IMR-90 (cell line): ENCODE measurements at regions not wholly inside any gene's neighbourhood (a gene's known extent, or its start where the extent isn't known, plus 50 kb on each side); places are given as distances from the start of the nearest gene placed in this dataset.
A peak's percentile ranks its signal among the peaks of the same experiment; 100 is the strongest.

Experiments used
- ATAC-seq: fragments of 200-7000 bp; cut with Tn5 transposase; 2 replicates; pipeline ENCODE4 v1.9.1; 2020; ENCODE audit warnings: low read depth, mild to moderate bottlenecking, moderate library complexity
- BruUV-seq: library from RNA; stranded (reverse); fragments of 400-500 nt; replicated peaks from 2 replicates; lab custom pipeline; 2021; lab: Mats Ljungman, UMichigan
- CTCF ChIA-PET: fragments of 300-600 bp; formaldehyde crosslinking; extraction: SDS; loops from one replicate; lab custom pipeline; 2021; ENCODE audit warnings: antibody characterized with exemption; lab: Yijun Ruan, JAX
- POLR2A ChIA-PET: fragments of 300-600 bp; sonication (Branson Sonifier 250); formaldehyde crosslinking; loops from one replicate; lab custom pipeline; 2022; ENCODE audit warnings: antibody characterized with exemption; ENCODE audit not compliant: unreplicated experiment; lab: Charles Lee
- DNase-seq: peaks from one replicate; pipeline ENCODE4 v3.0.0; 2013
- H2AFZ ChIP-seq: replicated peaks from 2 replicates; pipeline ENCODE3; 2013; ENCODE audit warnings: low read length, mild to moderate bottlenecking; ENCODE audit not compliant: poor library complexity
- H2AK5ac ChIP-seq: 2 replicates; pipeline ENCODE4 v1.6.1; 2013; ENCODE audit warnings: low read depth, low read length, inconsistent platforms
- H2AK9ac ChIP-seq: replicated peaks from 2 replicates; pipeline ENCODE3; 2013; ENCODE audit warnings: mild to moderate bottlenecking, low read depth, low read length, moderate library complexity; ENCODE audit not compliant: poor library complexity
- H2BK120ac ChIP-seq: 2 replicates; pipeline ENCODE4 v1.6.1; 2013; ENCODE audit warnings: low read depth, low read length, inconsistent platforms
- H2BK15ac ChIP-seq: 3 replicates; pipeline ENCODE4 v1.6.1; 2013; ENCODE audit warnings: low read depth, low read length, inconsistent platforms
- H2BK20ac ChIP-seq: 2 replicates; pipeline ENCODE4 v1.6.1; 2013; ENCODE audit warnings: low read depth, mild to moderate bottlenecking, inconsistent platforms, low read length, moderate library complexity
- H2BK5ac ChIP-seq: 2 replicates; pipeline ENCODE4 v1.6.1; 2013; ENCODE audit warnings: mild to moderate bottlenecking, low read depth, low read length, inconsistent platforms; ENCODE audit not compliant: poor library complexity, severe bottlenecking
- H3K14ac ChIP-seq: replicated peaks from 2 replicates; pipeline ENCODE4 v1.6.1; 2013; ENCODE audit warnings: low read depth, low read length, inconsistent platforms
- H3K18ac ChIP-seq: 2 replicates; pipeline ENCODE4 v1.6.1; 2013; ENCODE audit warnings: low read depth, low read length, control low read depth
- H3K23ac ChIP-seq: 2 replicates; pipeline ENCODE4 v1.6.1; 2013; ENCODE audit warnings: low read depth, low read length, inconsistent platforms
- H3K27ac ChIP-seq: 2 replicates; pipeline ENCODE4 v1.5.1; 2013; ENCODE audit warnings: mild to moderate bottlenecking, control low read depth, low read length; ENCODE audit not compliant: insufficient read depth
- H3K27me3 ChIP-seq: 2 replicates; pipeline ENCODE4 v1.6.1; 2013; ENCODE audit warnings: low read length; ENCODE audit not compliant: control insufficient read depth, insufficient read depth
- H3K36me3 ChIP-seq: 2 replicates; pipeline ENCODE4 v1.6.1; 2013; ENCODE audit warnings: low read length, mixed read lengths; ENCODE audit not compliant: control insufficient read depth, insufficient read depth
- H3K4ac ChIP-seq: 2 replicates; pipeline ENCODE4 v1.6.1; 2013; ENCODE audit warnings: low read depth, low read length, inconsistent platforms
- H3K4me1 ChIP-seq: 2 replicates; pipeline ENCODE4 v1.6.1; 2013; ENCODE audit warnings: low read length, mixed read lengths; ENCODE audit not compliant: control insufficient read depth, insufficient read depth
- H3K4me2 ChIP-seq: 2 replicates; pipeline ENCODE4 v1.6.1; 2013; ENCODE audit warnings: low read depth, mild to moderate bottlenecking, control low read depth, low read length, moderate library complexity
- H3K4me3 ChIP-seq: 2 replicates; pipeline ENCODE4 v1.5.1; 2013; ENCODE audit warnings: low read depth, mild to moderate bottlenecking, control low read depth, low read length, moderate library complexity; ENCODE audit not compliant: insufficient read depth
- H3K56ac ChIP-seq: 2 replicates; pipeline ENCODE4 v1.6.1; 2013; ENCODE audit warnings: low read length, inconsistent platforms; ENCODE audit not compliant: insufficient read depth; ENCODE audit errors: extremely low read depth
- H3K79me1 ChIP-seq, 2 experiments: 2 replicates each; pipeline ENCODE4 v1.6.1; 2013; ENCODE audit warnings: low read length in 2 of 2, inconsistent platforms in 1 of 2, low read depth in 1 of 2
- H3K9ac ChIP-seq: 2 replicates; pipeline ENCODE4 v1.6.1; 2013; ENCODE audit warnings: low read depth, low read length, control low read depth
- H3K9me1 ChIP-seq: 2 replicates; pipeline ENCODE4 v1.6.1; 2013; ENCODE audit warnings: low read length, inconsistent platforms; ENCODE audit not compliant: insufficient read depth
- H3K9me3 ChIP-seq: 2 replicates; pipeline ENCODE4 v1.6.1; 2013; ENCODE audit warnings: low read length; ENCODE audit not compliant: control insufficient read depth, insufficient read depth
- H4K20me1 ChIP-seq: 2 replicates; pipeline ENCODE4 v1.6.1; 2013; ENCODE audit warnings: low read length, inconsistent platforms; ENCODE audit not compliant: insufficient read depth
- H4K5ac ChIP-seq: 2 replicates; pipeline ENCODE4 v1.6.1; 2013; ENCODE audit warnings: mild to moderate bottlenecking, low read depth, low read length, control low read depth
- H4K8ac ChIP-seq, 2 experiments: 2 replicates each; pipeline ENCODE4 v1.6.1; 2013; ENCODE audit warnings: low read depth in 2 of 2, low read length in 2 of 2, control low read depth in 1 of 2, inconsistent platforms in 1 of 2
- H4K91ac ChIP-seq: 2 replicates; pipeline ENCODE4 v1.6.1; 2013; ENCODE audit warnings: low read depth, low read length, inconsistent platforms; ENCODE audit not compliant: insufficient read depth
- CEBPB ChIP-seq: IDR thresholded peaks from 2 replicates; pipeline ENCODE4 v1.6.1; 2012; ENCODE audit warnings: low read depth, low read length, improper control_type of control experiment
- CHD1 ChIP-seq: IDR thresholded peaks from 2 replicates; pipeline ENCODE4 v1.6.1; 2012; ENCODE audit warnings: low read depth, low read length, improper control_type of control experiment
- CTCF ChIP-seq: conservative IDR thresholded peaks from 2 replicates; pipeline ENCODE4 v1.5.1; 2012; ENCODE audit warnings: mild to moderate bottlenecking, low read depth, low read length, improper control_type of control experiment
- ELK1 ChIP-seq: fragments of 150-350 bp; IDR thresholded peaks from 2 replicates; pipeline ENCODE4 v1.6.1; 2016; ENCODE audit warnings: low read depth, mild to moderate bottlenecking, low read length, moderate library complexity, borderline replicate concordance
- FOS ChIP-seq: fragments of 150-350 bp; IDR thresholded peaks from 2 replicates; pipeline ENCODE4 v1.6.1; 2016; ENCODE audit warnings: low read depth, low read length
- MAZ ChIP-seq: IDR thresholded peaks from 2 replicates; pipeline ENCODE4 v1.6.1; 2012; ENCODE audit warnings: low read depth, mild to moderate bottlenecking, low read length, improper control_type of control experiment, moderate library complexity, borderline replicate concordance
- POLR2A ChIP-seq: IDR thresholded peaks from 2 replicates; pipeline ENCODE4 v1.6.1; 2012; ENCODE audit warnings: mild to moderate bottlenecking, low read depth, low read length
- RAD21 ChIP-seq: IDR thresholded peaks from 2 replicates; pipeline ENCODE4 v1.6.1; 2012; ENCODE audit warnings: low read length, improper control_type of control experiment
- SMC3 ChIP-seq: fragments of 150-350 bp; IDR thresholded peaks from 2 replicates; pipeline ENCODE4 v1.6.1; 2016; ENCODE audit warnings: low read depth, mild to moderate bottlenecking, antibody characterized with exemption, low read length, moderate library complexity
- USF2 ChIP-seq: fragments of 150-350 bp; IDR thresholded peaks from 2 replicates; pipeline ENCODE4 v1.6.1; 2017; ENCODE audit warnings: mild to moderate bottlenecking, antibody characterized with exemption, low read length, low read depth
- whole genome bisulfite sequencing, 2 experiments: methylation state at CpG; one replicate each; pipeline versions ENCODE4 v1.1.5 to v1.1.7; 2013; ENCODE audit warnings: missing lambda C conversion rate in 2 of 2; ENCODE audit not compliant: insufficient read length in 1 of 2; ENCODE audit errors: extremely low coverage in 2 of 2; 5-methylcytosine and 5-hydroxymethylcytosine counted together
- dilution Hi-C: fragments of 300-500 bp; cut with HindIII; formaldehyde crosslinking; loops from one replicate; pipeline ENCODE4 v1.14.3; 2018; ENCODE audit warnings: low sequenced_read_pairs; ENCODE audit not compliant: unreplicated experiment
- in situ Hi-C: fragments of 300-500 bp; cut with MboI; formaldehyde crosslinking; loops from 3 replicates; pipeline ENCODE4 v1.14.3; 2019; ENCODE audit warnings: low sequenced_read_pairs, inconsistent platforms, mixed read lengths
- intact Hi-C: fragments of 100-400 bp; cut with micrococcal nuclease; formaldehyde crosslinking; loops from 2 replicates; pipeline ENCODE4 v1.10.0; 2022

- Histone ChIP-seq H2BK120ac (no peak overlapping the region), H3K27ac (no peak overlapping the region), H4K91ac (no peak overlapping the region), H3K4me3 (no peak overlapping the region), H2BK15ac (no peak overlapping the region), H3K9ac (no peak overlapping the region), H3K23ac (no peak overlapping the region), H3K79me1 (no peaks in the 10 kb centered on the region), H3K14ac (no peak overlapping the region), H2BK5ac (no peak overlapping the region), H3K56ac (no peak overlapping the region), H3K18ac (peak overlapping the region; percentile 50; the same call in 1 of the 2 replicates), H2AK5ac (no peak overlapping the region), H3K4ac (no peak overlapping the region), H3K4me1 (peaks cover 2% of the 10 kb centered on the region; the same call in 1 of the 2 replicates), H3K4me2 (no peak overlapping the region; the same call in 1 of the 2 replicates), H3K27me3 (no peaks in the 10 kb centered on the region), H3K9me3 (peaks cover 2% of the 10 kb centered on the region; the same call in 1 of the 2 replicates), H3K36me3 (no peaks in the 10 kb centered on the region), H4K8ac (no peak overlapping the region), H2AK9ac (no peak overlapping the region), H2BK20ac (no peak overlapping the region), H4K5ac (peak overlapping the region; percentile 49; the same call in 1 of the 2 replicates), H2AFZ (no peak overlapping the region), H4K20me1 (no peaks in the 10 kb centered on the region), H3K9me1 (no peaks in the 10 kb centered on the region)
- intact Hi-C loops, result loop anchor here (5.0 to 10.0 kb wide), 2 partner anchors 591 to 903 kb away; partner anchors contain the start of gene PID1
- dilution Hi-C loops, result no loop called here
- DNase-seq, result peak; percentile 49
- in situ Hi-C loops, result loop anchor here (10.0 to 25.0 kb wide), 2 partner anchors 593 to 906 kb away; partner anchors contain the start of gene PID1
- WGBS, 2 experiments, result 20% methylated on average over 1 of the region's 5 CpGs; no CpG with 5 or more reads in 1 of the 2 experiments
- ChIA-PET CTCF (no interaction called here), POLR2A (no interaction called here)
- TF ChIP-seq ELK1, result no peak
- TF ChIP-seq CTCF, result peak; percentile 33
- TF ChIP-seq FOS, result no peak
- no peak for TF ChIP-seq MAZ
- TF ChIP-seq CEBPB, result no peak
- TF ChIP-seq POLR2A, result no peak
- TF ChIP-seq SMC3, result peak; percentile 15; the same call in 1 of the 2 replicates
- TF ChIP-seq CHD1, result no peak
- peak; percentile 25 for TF ChIP-seq RAD21
- TF ChIP-seq USF2, result no peak
- ATAC-seq, result peak; percentile 59
- BruUV-seq, result no TSS peak
Measured at GRCh38 chr2:228681426-228681825, 499.9 kb upstream of the SPHKAP start.
